ENCODE measurements at regions not wholly inside any gene's neighbourhood (a gene's known extent, or its start where the extent isn't known, plus 50 kb on each side); places are given as distances from the start of the nearest gene placed in this dataset.
"Not testable (repeated sequence)": the region's sequence is repeated elsewhere in the genome, so short reads cannot be mapped to it uniquely, and the experiment has no call there.

GRCh38 chr2:189982087-189982486 is 80.4 kb downstream of the MSTN start:
- Histone ChIP-seq H3K27me3 (no peaks in the 10 kb centered on the region), H3K36me3 (no peaks in the 10 kb centered on the region), H3K27ac (no peak overlapping the region), H3K4me3 (no peak overlapping the region), H3K9me3 (peaks cover 17% of the 10 kb centered on the region), H3K4me1 (no peaks in the 10 kb centered on the region)
- no peak for TF ChIP-seq CTCF (IDR thresholded peaks at IDR 0.05)
- intact Hi-C loops (cut with DNase I), result no loop called here
- DNase-seq (no peak), ATAC-seq (no peak)

GRCh38 chr2:189976488-189976887 is 86.0 kb downstream of the MSTN start:
- H3K9me3 ChIP-seq; H3K27ac ChIP-seq; H3K4me1 ChIP-seq; H3K4me3 ChIP-seq; DNase-seq; H3K27me3 ChIP-seq; H3K36me3 ChIP-seq; ATAC-seq; intact Hi-C loops (cut with DNase I): not testable (repeated sequence)

GRCh38 chr2:189960346-189960745 is 102.2 kb downstream of the MSTN start:
- DNase-seq (no peak), ATAC-seq (no peak)
- Histone ChIP-seq H3K4me3 (no peak overlapping the region), H3K9me3 (no peaks in the 10 kb centered on the region), H3K4me1 (no peaks in the 10 kb centered on the region), H3K36me3 (no peaks in the 10 kb centered on the region), H3K27ac (no peak overlapping the region), H3K27me3 (no peaks in the 10 kb centered on the region)
- intact Hi-C loops (cut with DNase I), result no loop called here
- no peak for TF ChIP-seq CTCF (IDR thresholded peaks at IDR 0.05)

GRCh38 chr2:189959450-189959849 is 103.1 kb downstream of the MSTN start:
- H3K36me3 ChIP-seq, result no peaks in the 10 kb centered on the region
- no peaks in the 10 kb centered on the region for H3K9me3 ChIP-seq
- H3K4me1 ChIP-seq, result no peaks in the 10 kb centered on the region
- no peak overlapping the region for H3K4me3 ChIP-seq
- intact Hi-C loops (cut with DNase I), result no loop called here
- DNase-seq (no peak), ATAC-seq (no peak)
- no peak overlapping the region for H3K27ac ChIP-seq
- TF ChIP-seq CTCF (IDR thresholded peaks at IDR 0.05), result no peak
- H3K27me3 ChIP-seq, result no peaks in the 10 kb centered on the region

- H3K36me3 ChIP-seq, result no peaks in the 10 kb centered on the region
- no peak for TF ChIP-seq CTCF (IDR thresholded peaks at IDR 0.05)
- no peak overlapping the region for H3K27ac ChIP-seq
- H3K4me1 ChIP-seq, result no peaks in the 10 kb centered on the region
- DNase-seq, result no peak
- H3K9me3 ChIP-seq, result no peaks in the 10 kb centered on the region
- no peak for ATAC-seq
- H3K27me3 ChIP-seq, result no peaks in the 10 kb centered on the region
- H3K4me3 ChIP-seq, result no peak overlapping the region
- intact Hi-C loops (cut with DNase I), result no loop called here
Measured at GRCh38 chr2:189954989-189955388, 107.5 kb downstream of the MSTN start.

- no peak for ATAC-seq
- no peaks in the 10 kb centered on the region for H3K9me3 ChIP-seq
- no peaks in the 10 kb centered on the region for H3K36me3 ChIP-seq
- TF ChIP-seq CTCF (IDR thresholded peaks at IDR 0.05), result no peak
- no peak overlapping the region for H3K27ac ChIP-seq
- H3K4me3 ChIP-seq, result no peak overlapping the region
- no peaks in the 10 kb centered on the region for H3K4me1 ChIP-seq
- H3K27me3 ChIP-seq, result no peaks in the 10 kb centered on the region
- DNase-seq, result no peak
- intact Hi-C loops (cut with DNase I), result no loop called here
Measured at GRCh38 chr2:189952536-189953109, 109.9 kb downstream of the MSTN start.

Data from upper lobe of right lung (tissue), 1 donor.